IMR-90 (cell line): ENCODE measurements at regions not wholly inside any gene's neighbourhood (a gene's known extent, or its start where the extent isn't known, plus 50 kb on each side); places are given as distances from the start of the nearest gene placed in this dataset.

Experiments
- ATAC-seq: fragments of 200-7000 bp; cut with Tn5 transposase; 2 replicates; pipeline ENCODE4 v1.9.1; 2020; ENCODE audit warnings: low read depth, mild to moderate bottlenecking, moderate library complexity
- BruUV-seq: library from RNA; stranded (reverse); fragments of 400-500 nt; replicated peaks from 2 replicates; lab custom pipeline; 2021; lab: Mats Ljungman, UMichigan
- CTCF ChIA-PET: fragments of 300-600 bp; formaldehyde crosslinking; extraction: SDS; loops from one replicate; lab custom pipeline; 2021; ENCODE audit warnings: antibody characterized with exemption; lab: Yijun Ruan, JAX
- POLR2A ChIA-PET: fragments of 300-600 bp; sonication (Branson Sonifier 250); formaldehyde crosslinking; loops from one replicate; lab custom pipeline; 2022; ENCODE audit warnings: antibody characterized with exemption; ENCODE audit not compliant: unreplicated experiment; lab: Charles Lee
- DNase-seq: peaks from one replicate; pipeline ENCODE4 v3.0.0; 2013
- H2AFZ ChIP-seq: replicated peaks from 2 replicates; pipeline ENCODE3; 2013; ENCODE audit warnings: low read length, mild to moderate bottlenecking; ENCODE audit not compliant: poor library complexity
- H2AK5ac ChIP-seq: 2 replicates; pipeline ENCODE4 v1.6.1; 2013; ENCODE audit warnings: low read depth, low read length, inconsistent platforms
- H2AK9ac ChIP-seq: replicated peaks from 2 replicates; pipeline ENCODE3; 2013; ENCODE audit warnings: mild to moderate bottlenecking, low read depth, low read length, moderate library complexity; ENCODE audit not compliant: poor library complexity
- H2BK120ac ChIP-seq: 2 replicates; pipeline ENCODE4 v1.6.1; 2013; ENCODE audit warnings: low read depth, low read length, inconsistent platforms
- H2BK15ac ChIP-seq: 3 replicates; pipeline ENCODE4 v1.6.1; 2013; ENCODE audit warnings: low read depth, low read length, inconsistent platforms
- H2BK20ac ChIP-seq: 2 replicates; pipeline ENCODE4 v1.6.1; 2013; ENCODE audit warnings: low read depth, mild to moderate bottlenecking, inconsistent platforms, low read length, moderate library complexity
- H2BK5ac ChIP-seq: 2 replicates; pipeline ENCODE4 v1.6.1; 2013; ENCODE audit warnings: mild to moderate bottlenecking, low read depth, low read length, inconsistent platforms; ENCODE audit not compliant: poor library complexity, severe bottlenecking
- H3K14ac ChIP-seq: replicated peaks from 2 replicates; pipeline ENCODE4 v1.6.1; 2013; ENCODE audit warnings: low read depth, low read length, inconsistent platforms
- H3K18ac ChIP-seq: 2 replicates; pipeline ENCODE4 v1.6.1; 2013; ENCODE audit warnings: low read depth, low read length, control low read depth
- H3K23ac ChIP-seq: 2 replicates; pipeline ENCODE4 v1.6.1; 2013; ENCODE audit warnings: low read depth, low read length, inconsistent platforms
- H3K27ac ChIP-seq: 2 replicates; pipeline ENCODE4 v1.5.1; 2013; ENCODE audit warnings: mild to moderate bottlenecking, control low read depth, low read length; ENCODE audit not compliant: insufficient read depth
- H3K27me3 ChIP-seq: 2 replicates; pipeline ENCODE4 v1.6.1; 2013; ENCODE audit warnings: low read length; ENCODE audit not compliant: control insufficient read depth, insufficient read depth
- H3K36me3 ChIP-seq: 2 replicates; pipeline ENCODE4 v1.6.1; 2013; ENCODE audit warnings: low read length, mixed read lengths; ENCODE audit not compliant: control insufficient read depth, insufficient read depth
- H3K4ac ChIP-seq: 2 replicates; pipeline ENCODE4 v1.6.1; 2013; ENCODE audit warnings: low read depth, low read length, inconsistent platforms
- H3K4me1 ChIP-seq: 2 replicates; pipeline ENCODE4 v1.6.1; 2013; ENCODE audit warnings: low read length, mixed read lengths; ENCODE audit not compliant: control insufficient read depth, insufficient read depth
- H3K4me2 ChIP-seq: 2 replicates; pipeline ENCODE4 v1.6.1; 2013; ENCODE audit warnings: low read depth, mild to moderate bottlenecking, control low read depth, low read length, moderate library complexity
- H3K4me3 ChIP-seq: 2 replicates; pipeline ENCODE4 v1.5.1; 2013; ENCODE audit warnings: low read depth, mild to moderate bottlenecking, control low read depth, low read length, moderate library complexity; ENCODE audit not compliant: insufficient read depth
- H3K56ac ChIP-seq: 2 replicates; pipeline ENCODE4 v1.6.1; 2013; ENCODE audit warnings: low read length, inconsistent platforms; ENCODE audit not compliant: insufficient read depth; ENCODE audit errors: extremely low read depth
- H3K79me1 ChIP-seq, 2 experiments: 2 replicates each; pipeline ENCODE4 v1.6.1; 2013; ENCODE audit warnings: low read length in 2 of 2, inconsistent platforms in 1 of 2, low read depth in 1 of 2
- H3K9ac ChIP-seq: 2 replicates; pipeline ENCODE4 v1.6.1; 2013; ENCODE audit warnings: low read depth, low read length, control low read depth
- H3K9me1 ChIP-seq: 2 replicates; pipeline ENCODE4 v1.6.1; 2013; ENCODE audit warnings: low read length, inconsistent platforms; ENCODE audit not compliant: insufficient read depth
- H3K9me3 ChIP-seq: 2 replicates; pipeline ENCODE4 v1.6.1; 2013; ENCODE audit warnings: low read length; ENCODE audit not compliant: control insufficient read depth, insufficient read depth
- H4K20me1 ChIP-seq: 2 replicates; pipeline ENCODE4 v1.6.1; 2013; ENCODE audit warnings: low read length, inconsistent platforms; ENCODE audit not compliant: insufficient read depth
- H4K5ac ChIP-seq: 2 replicates; pipeline ENCODE4 v1.6.1; 2013; ENCODE audit warnings: mild to moderate bottlenecking, low read depth, low read length, control low read depth
- H4K8ac ChIP-seq, 2 experiments: 2 replicates each; pipeline ENCODE4 v1.6.1; 2013; ENCODE audit warnings: low read depth in 2 of 2, low read length in 2 of 2, control low read depth in 1 of 2, inconsistent platforms in 1 of 2
- H4K91ac ChIP-seq: 2 replicates; pipeline ENCODE4 v1.6.1; 2013; ENCODE audit warnings: low read depth, low read length, inconsistent platforms; ENCODE audit not compliant: insufficient read depth
- BHLHE40 ChIP-seq: fragments of 150-350 bp; IDR thresholded peaks from 2 replicates; pipeline ENCODE4 v1.6.1; 2016; ENCODE audit warnings: mild to moderate bottlenecking, low read depth, low read length
- CEBPB ChIP-seq: IDR thresholded peaks from 2 replicates; pipeline ENCODE4 v1.6.1; 2012; ENCODE audit warnings: low read depth, low read length, improper control_type of control experiment
- CTCF ChIP-seq: conservative IDR thresholded peaks from 2 replicates; pipeline ENCODE4 v1.5.1; 2012; ENCODE audit warnings: mild to moderate bottlenecking, low read depth, low read length, improper control_type of control experiment
- ELK1 ChIP-seq: fragments of 150-350 bp; IDR thresholded peaks from 2 replicates; pipeline ENCODE4 v1.6.1; 2016; ENCODE audit warnings: low read depth, mild to moderate bottlenecking, low read length, moderate library complexity, borderline replicate concordance
- FOS ChIP-seq: fragments of 150-350 bp; IDR thresholded peaks from 2 replicates; pipeline ENCODE4 v1.6.1; 2016; ENCODE audit warnings: low read depth, low read length
- MAFK ChIP-seq: IDR thresholded peaks from 2 replicates; pipeline ENCODE4 v1.6.1; 2012; ENCODE audit warnings: low read depth, low read length, improper control_type of control experiment
- MAZ ChIP-seq: IDR thresholded peaks from 2 replicates; pipeline ENCODE4 v1.6.1; 2012; ENCODE audit warnings: low read depth, mild to moderate bottlenecking, low read length, improper control_type of control experiment, moderate library complexity, borderline replicate concordance
- NFE2L2 ChIP-seq: fragments of 150-350 bp; IDR thresholded peaks from 2 replicates; pipeline ENCODE4 v1.6.1; 2016; ENCODE audit warnings: low read depth, mild to moderate bottlenecking, low read length
- RAD21 ChIP-seq: IDR thresholded peaks from 2 replicates; pipeline ENCODE4 v1.6.1; 2012; ENCODE audit warnings: low read length, improper control_type of control experiment
- RCOR1 ChIP-seq: IDR thresholded peaks from 2 replicates; pipeline ENCODE4 v1.6.1; 2012; ENCODE audit warnings: mild to moderate bottlenecking, low read length, improper control_type of control experiment; ENCODE audit not compliant: insufficient replicate concordance
- RFX5 ChIP-seq: IDR thresholded peaks from 2 replicates; pipeline ENCODE4 v1.8.0; 2012; ENCODE audit warnings: low read depth, mild to moderate bottlenecking, low read length, moderate library complexity
- USF2 ChIP-seq: fragments of 150-350 bp; IDR thresholded peaks from 2 replicates; pipeline ENCODE4 v1.6.1; 2017; ENCODE audit warnings: mild to moderate bottlenecking, antibody characterized with exemption, low read length, low read depth
- WGBS, 2 experiments: methylation state at CpG; one replicate each; pipeline versions ENCODE4 v1.1.5 to v1.1.7; 2013; ENCODE audit warnings: missing lambda C conversion rate in 2 of 2; ENCODE audit not compliant: insufficient read length in 1 of 2; ENCODE audit errors: extremely low coverage in 2 of 2; 5-methylcytosine and 5-hydroxymethylcytosine counted together
- dilution Hi-C: fragments of 300-500 bp; cut with HindIII; formaldehyde crosslinking; loops from one replicate; pipeline ENCODE4 v1.14.3; 2018; ENCODE audit warnings: low sequenced_read_pairs; ENCODE audit not compliant: unreplicated experiment
- in situ Hi-C: fragments of 300-500 bp; cut with MboI; formaldehyde crosslinking; loops from 3 replicates; pipeline ENCODE4 v1.14.3; 2019; ENCODE audit warnings: low sequenced_read_pairs, inconsistent platforms, mixed read lengths
- intact Hi-C: fragments of 100-400 bp; cut with micrococcal nuclease; formaldehyde crosslinking; loops from 2 replicates; pipeline ENCODE4 v1.10.0; 2022

GRCh38 chr9:104386013-104386412 lies 118.0 kb upstream of the OR13F1 start:
- no peaks in the 10 kb centered on the region for H3K4me1 ChIP-seq
- H3K27me3 ChIP-seq, result no peaks in the 10 kb centered on the region
- no CpG with 5 or more reads among the region's 2 CpGs for WGBS, 2 experiments
- no TSS peak for BruUV-seq
- no peaks in the 10 kb centered on the region for H3K36me3 ChIP-seq
- no peak overlapping the region for H4K91ac ChIP-seq
- no peaks in the 10 kb centered on the region for H4K20me1 ChIP-seq
- no peak for DNase-seq
- H3K4me2 ChIP-seq, result no peak overlapping the region
- no peak overlapping the region for H3K4ac ChIP-seq
- ChIA-PET CTCF (interaction anchor here (0.9 to 1.2 kb wide), 2 partner anchors 17 to 27 kb away, joined by 3 read pairs; no protein-coding TSS in a partner anchor), POLR2A (no interaction called here)
- H2BK120ac ChIP-seq, result no peak overlapping the region
- no peak overlapping the region for H4K8ac ChIP-seq
- no peak overlapping the region for H4K5ac ChIP-seq
- no peak overlapping the region for H2AFZ ChIP-seq
- no peak overlapping the region for H2BK15ac ChIP-seq
- no peak overlapping the region for H2AK9ac ChIP-seq
- no peak overlapping the region for H2BK5ac ChIP-seq
- no peaks in the 10 kb centered on the region for H3K79me1 ChIP-seq
- no peak overlapping the region for H3K56ac ChIP-seq
- no peak overlapping the region for H3K9ac ChIP-seq
- H3K18ac ChIP-seq, result no peak overlapping the region
- TF ChIP-seq CTCF, result no peak
- TF ChIP-seq USF2, result no peak
- no peak for TF ChIP-seq ELK1
- no peak for TF ChIP-seq RFX5
- no peak for TF ChIP-seq MAZ
- no peak for TF ChIP-seq CEBPB
- TF ChIP-seq RCOR1, result no peak
- no peak for TF ChIP-seq RAD21
- no peak for TF ChIP-seq BHLHE40
- no peak for TF ChIP-seq NFE2L2
- no peak for TF ChIP-seq FOS
- TF ChIP-seq MAFK, result no peak
- H3K27ac ChIP-seq, result no peak overlapping the region
- no peak overlapping the region for H3K23ac ChIP-seq
- intact Hi-C loops (loop anchor here (1.0 kb wide), 1 partner anchor 360 kb away; no protein-coding TSS in a partner anchor), in situ Hi-C loops (loop anchor here (25.0 kb wide), 1 partner anchor 349 kb away; no protein-coding TSS in a partner anchor), dilution Hi-C loops (no loop called here)
- no peak overlapping the region for H2AK5ac ChIP-seq
- no peak overlapping the region for H3K4me3 ChIP-seq
- no peak overlapping the region for H3K14ac ChIP-seq
- no peak overlapping the region for H2BK20ac ChIP-seq
- ATAC-seq, result no peak
- peaks cover 2% of the 10 kb centered on the region; the same call in 1 of the 2 replicates for H3K9me3 ChIP-seq
- H3K9me1 ChIP-seq, result no peaks in the 10 kb centered on the region
